ENCODE measurements at regions not wholly inside any gene's neighbourhood (a gene's known extent, or its start where the extent isn't known, plus 50 kb on each side); places are given as distances from the start of the nearest gene placed in this dataset.
"Not testable (repeated sequence)": the region's sequence is repeated elsewhere in the genome, so short reads cannot be mapped to it uniquely, and the experiment has no call there.

DNA sequence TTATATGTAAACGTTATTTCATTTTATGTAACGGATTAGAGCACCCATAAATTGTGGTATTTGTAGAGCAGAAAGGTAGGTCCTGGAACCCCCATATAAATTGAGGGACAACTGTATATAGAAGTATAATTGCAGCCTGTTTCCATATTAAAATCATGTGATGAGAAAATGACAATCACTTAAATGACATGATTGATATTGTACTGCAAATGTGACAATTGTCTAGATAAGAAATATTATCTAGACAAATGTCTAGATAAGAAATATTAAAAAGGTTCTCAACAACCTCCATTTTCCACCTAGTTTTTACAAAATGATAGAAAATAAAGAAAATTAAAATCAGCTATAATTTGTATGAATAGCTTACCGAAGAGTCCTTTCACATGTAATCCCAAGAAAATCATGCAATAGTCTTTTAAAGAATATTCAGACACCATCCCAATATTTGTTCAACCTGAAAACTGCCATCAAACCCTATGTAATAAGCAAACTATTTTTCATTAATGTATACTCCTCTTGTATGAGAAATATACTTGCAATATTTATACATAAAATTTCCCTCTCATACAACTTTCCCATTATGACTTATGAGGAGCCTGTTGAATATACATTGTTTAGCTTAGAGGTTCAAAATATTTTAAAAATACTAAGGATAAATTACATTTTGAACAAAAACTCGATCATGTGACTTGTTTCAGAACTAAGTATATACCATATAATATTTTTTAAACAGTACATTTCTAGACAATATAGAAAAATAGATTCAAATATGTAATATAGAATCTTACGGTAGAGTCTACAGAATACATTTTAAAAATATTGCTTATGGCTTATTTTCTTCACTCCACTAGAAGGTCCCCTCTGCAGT, 153.2 kb downstream of the CRPPA start:
- Mint-ChIP-seq H3K36me3 (ENCODE audit: low read depth) (no peaks in the 10 kb centered on the region), H3K27me3 (ENCODE audit: low read depth, poor library complexity) (no peaks in the 10 kb centered on the region), H3K4me3 (no peak overlapping the region), H3K27ac (no peak overlapping the region), H3K4me1 (no peaks in the 10 kb centered on the region), H3K9me3 (no peaks in the 10 kb centered on the region)
- no peak for DNase-seq
- TF ChIP-seq, protein P1, sequence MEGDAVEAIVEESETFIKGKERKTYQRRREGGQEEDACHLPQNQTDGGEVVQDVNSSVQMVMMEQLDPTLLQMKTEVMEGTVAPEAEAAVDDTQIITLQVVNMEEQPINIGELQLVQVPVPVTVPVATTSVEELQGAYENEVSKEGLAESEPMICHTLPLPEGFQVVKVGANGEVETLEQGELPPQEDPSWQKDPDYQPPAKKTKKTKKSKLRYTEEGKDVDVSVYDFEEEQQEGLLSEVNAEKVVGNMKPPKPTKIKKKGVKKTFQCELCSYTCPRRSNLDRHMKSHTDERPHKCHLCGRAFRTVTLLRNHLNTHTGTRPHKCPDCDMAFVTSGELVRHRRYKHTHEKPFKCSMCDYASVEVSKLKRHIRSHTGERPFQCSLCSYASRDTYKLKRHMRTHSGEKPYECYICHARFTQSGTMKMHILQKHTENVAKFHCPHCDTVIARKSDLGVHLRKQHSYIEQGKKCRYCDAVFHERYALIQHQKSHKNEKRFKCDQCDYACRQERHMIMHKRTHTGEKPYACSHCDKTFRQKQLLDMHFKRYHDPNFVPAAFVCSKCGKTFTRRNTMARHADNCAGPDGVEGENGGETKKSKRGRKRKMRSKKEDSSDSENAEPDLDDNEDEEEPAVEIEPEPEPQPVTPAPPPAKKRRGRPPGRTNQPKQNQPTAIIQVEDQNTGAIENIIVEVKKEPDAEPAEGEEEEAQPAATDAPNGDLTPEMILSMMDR (IDR thresholded peaks at IDR 0.05), result no peak

DNA sequence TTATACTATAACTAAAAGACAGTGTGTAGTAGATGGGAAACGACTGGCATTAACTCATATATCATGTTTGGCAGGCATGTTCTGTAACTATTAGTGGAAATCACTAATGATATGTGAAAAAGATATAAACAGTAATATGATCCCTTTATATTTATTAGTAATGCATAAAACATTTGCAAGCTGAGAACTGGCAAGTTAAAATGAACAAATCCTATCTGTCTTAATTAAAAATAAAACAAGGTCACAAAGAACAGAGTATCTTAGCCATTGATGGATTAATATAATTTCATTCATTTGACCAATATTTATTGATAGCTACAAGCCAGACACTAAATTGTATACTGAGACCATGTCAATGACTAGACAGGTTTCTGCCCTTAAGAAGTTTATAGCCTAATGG, 154.5 kb downstream of the CRPPA start:
- no peak overlapping the region for H3K4me3 Mint-ChIP-seq
- no peak for DNase-seq
- no peaks in the 10 kb centered on the region for H3K9me3 Mint-ChIP-seq
- H3K36me3 Mint-ChIP-seq (ENCODE audit: low read depth), result no peaks in the 10 kb centered on the region
- H3K27ac Mint-ChIP-seq, result no peak overlapping the region
- H3K4me1 Mint-ChIP-seq, result no peaks in the 10 kb centered on the region
- H3K27me3 Mint-ChIP-seq (ENCODE audit: low read depth, poor library complexity), result no peaks in the 10 kb centered on the region
- TF ChIP-seq, protein P1 (IDR thresholded peaks at IDR 0.05), result no peak

DNA sequence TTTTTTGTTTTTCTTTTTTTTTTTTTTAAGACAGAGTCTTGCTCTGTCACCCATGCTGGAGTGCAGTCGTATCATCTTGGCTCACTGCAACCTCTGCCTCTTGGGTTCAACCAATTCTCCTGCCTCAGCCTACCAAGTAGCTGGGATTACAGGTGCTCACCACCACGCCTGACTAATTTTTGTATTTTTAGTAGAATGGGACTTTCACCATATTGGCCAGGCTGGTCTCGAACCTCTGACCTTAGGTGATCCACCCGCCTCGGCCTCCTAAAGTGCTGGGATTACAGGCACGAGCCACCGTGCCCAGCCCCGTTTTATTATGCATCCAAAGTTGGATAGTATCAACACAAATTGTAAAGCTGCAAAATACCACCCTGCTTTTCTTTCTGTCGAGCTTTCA, 154.9 kb downstream of the CRPPA start:
- H3K9me3 Mint-ChIP-seq; H3K36me3 Mint-ChIP-seq (ENCODE audit: low read depth); H3K27ac Mint-ChIP-seq; H3K4me3 Mint-ChIP-seq; DNase-seq; H3K4me1 Mint-ChIP-seq; H3K27me3 Mint-ChIP-seq (ENCODE audit: low read depth, poor library complexity): not testable (repeated sequence)

DNA sequence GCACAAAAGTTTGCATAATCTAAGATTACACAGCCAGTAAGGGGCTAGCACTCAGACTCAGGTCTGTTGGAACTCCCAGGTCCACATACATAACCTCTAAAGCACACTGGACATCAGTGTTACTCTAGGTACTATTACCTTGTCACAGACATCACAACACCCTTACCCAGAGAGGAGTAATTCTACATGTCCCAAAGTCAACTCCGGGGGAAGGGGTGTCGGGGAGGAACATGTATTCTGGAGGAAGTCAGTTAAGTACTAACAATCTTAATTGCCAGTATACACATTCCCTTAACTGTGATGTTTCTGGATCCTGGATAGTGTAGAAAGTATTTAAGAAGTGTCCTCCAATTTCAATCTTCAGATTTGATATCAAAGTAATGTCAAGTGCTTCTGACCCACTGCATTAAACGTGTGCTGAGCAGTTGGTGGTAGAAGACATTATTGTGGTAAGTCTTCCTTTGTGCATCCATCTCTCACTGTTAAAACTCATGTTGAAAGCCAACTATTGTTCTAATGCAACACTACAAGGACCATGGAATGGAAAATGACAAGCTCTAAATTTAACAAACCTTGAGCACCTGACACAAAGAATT, 155.4 kb downstream of the CRPPA start:
- Mint-ChIP-seq H3K4me1 (no peaks in the 10 kb centered on the region), H3K27me3 (ENCODE audit: low read depth, poor library complexity) (no peaks in the 10 kb centered on the region), H3K36me3 (ENCODE audit: low read depth) (no peaks in the 10 kb centered on the region), H3K4me3 (no peak overlapping the region), H3K27ac (no peak overlapping the region), H3K9me3 (no peaks in the 10 kb centered on the region)
- DNase-seq, result no peak
- TF ChIP-seq, protein P1 (IDR thresholded peaks at IDR 0.05), result no peak

DNA sequence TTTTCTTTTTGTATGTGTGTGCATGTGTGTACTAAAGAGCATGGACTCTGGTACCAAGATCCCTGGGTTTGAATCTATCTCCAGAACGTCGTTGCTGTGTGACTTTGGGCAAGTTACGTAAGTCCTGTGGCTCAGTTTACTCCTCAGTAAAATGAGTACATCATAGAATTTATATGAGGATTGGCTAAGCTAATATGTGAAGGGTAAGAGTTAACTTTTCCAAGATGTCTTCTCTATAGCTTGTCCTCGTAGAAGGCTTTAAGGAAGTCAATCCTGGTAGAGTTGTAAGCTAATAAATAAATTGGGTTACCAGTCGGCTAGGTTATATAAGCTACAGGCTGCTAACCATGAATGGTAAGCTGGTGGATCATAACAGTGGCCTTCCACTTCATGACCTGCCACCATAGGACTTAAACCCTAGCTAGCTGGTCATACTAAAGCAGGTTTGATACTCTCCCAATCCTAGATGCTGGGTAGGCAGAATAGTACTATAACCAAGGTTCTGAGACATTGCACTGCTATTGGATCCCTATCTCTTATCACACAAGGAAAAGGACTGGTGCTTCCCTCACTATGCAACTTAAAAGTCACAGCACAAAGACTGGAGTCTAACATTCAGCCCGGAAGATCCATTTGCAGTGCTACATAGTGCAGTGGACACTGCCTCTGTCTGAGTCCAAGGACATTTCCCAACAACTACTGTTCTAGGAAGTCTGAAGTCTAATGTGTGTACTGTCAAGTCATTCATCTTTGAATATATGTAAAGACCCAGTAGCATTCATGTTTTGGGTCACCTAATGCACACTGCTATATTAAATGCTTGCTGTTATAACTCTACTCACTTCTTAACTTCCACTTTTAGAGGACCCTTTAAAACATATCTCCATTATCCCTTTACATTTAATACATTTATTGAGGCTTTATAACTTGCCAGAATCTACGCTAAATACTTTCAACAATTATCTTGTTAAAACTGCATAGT, 156.2 kb downstream of the CRPPA start:
- H3K27ac Mint-ChIP-seq, result no peak overlapping the region
- H3K36me3 Mint-ChIP-seq (ENCODE audit: low read depth), result no peaks in the 10 kb centered on the region
- no peak overlapping the region for H3K4me3 Mint-ChIP-seq
- no peaks in the 10 kb centered on the region for H3K4me1 Mint-ChIP-seq
- H3K9me3 Mint-ChIP-seq, result no peaks in the 10 kb centered on the region
- H3K27me3 Mint-ChIP-seq (ENCODE audit: low read depth, poor library complexity), result no peaks in the 10 kb centered on the region
- DNase-seq, result no peak
- TF ChIP-seq, protein P1 (IDR thresholded peaks at IDR 0.05), result no peak
